ENCODE measurements at regions not wholly inside any gene's neighbourhood (a gene's known extent, or its start where the extent isn't known, plus 50 kb on each side); places are given as distances from the start of the nearest gene placed in this dataset.
"Not testable (repeated sequence)": the region's sequence is repeated elsewhere in the genome, so short reads cannot be mapped to it uniquely, and the experiment has no call there.

DNA sequence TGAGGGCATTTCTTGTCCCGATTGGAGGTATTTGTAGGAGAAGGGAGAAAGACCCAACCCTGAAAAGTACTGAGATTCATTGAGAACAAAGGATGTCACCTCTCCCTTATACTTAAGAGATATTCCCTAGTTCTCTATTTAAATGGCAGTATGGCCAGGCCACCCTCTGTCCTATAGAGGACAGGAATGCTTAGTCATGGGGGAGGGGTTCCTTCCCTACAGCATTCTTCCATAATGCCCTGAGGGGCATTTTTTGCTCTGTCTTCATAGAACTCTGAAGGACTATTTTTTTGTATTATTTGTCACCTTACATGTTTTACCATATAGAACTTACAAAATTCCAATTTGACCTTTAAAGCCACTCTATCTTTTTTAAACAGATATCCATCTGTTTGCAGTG lies 176.3 kb downstream of the TMEM161B start:
- DNase-seq (ENCODE audit: low read depth in 2 of 2): no peak

DNA sequence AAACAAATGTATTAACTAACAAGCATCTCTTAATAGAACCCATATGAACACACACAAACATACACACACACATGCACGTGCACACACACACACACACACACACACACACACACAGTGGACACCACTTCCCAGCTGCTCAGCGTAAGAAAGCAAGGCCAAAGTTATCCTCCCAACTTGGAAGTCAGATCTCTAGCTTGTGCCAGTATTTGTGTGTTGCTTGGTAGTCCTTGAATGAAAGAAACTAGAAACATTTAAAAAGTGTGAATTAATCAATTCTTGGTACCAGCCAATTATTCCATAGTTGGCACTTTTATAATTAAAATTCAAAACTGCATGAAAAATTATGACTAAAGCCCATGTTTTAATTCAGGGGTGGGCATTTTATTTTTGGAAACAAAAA lies 178.1 kb downstream of the TMEM161B start:
- DNase-seq (ENCODE audit: low read depth in 2 of 2): no peak

DNA sequence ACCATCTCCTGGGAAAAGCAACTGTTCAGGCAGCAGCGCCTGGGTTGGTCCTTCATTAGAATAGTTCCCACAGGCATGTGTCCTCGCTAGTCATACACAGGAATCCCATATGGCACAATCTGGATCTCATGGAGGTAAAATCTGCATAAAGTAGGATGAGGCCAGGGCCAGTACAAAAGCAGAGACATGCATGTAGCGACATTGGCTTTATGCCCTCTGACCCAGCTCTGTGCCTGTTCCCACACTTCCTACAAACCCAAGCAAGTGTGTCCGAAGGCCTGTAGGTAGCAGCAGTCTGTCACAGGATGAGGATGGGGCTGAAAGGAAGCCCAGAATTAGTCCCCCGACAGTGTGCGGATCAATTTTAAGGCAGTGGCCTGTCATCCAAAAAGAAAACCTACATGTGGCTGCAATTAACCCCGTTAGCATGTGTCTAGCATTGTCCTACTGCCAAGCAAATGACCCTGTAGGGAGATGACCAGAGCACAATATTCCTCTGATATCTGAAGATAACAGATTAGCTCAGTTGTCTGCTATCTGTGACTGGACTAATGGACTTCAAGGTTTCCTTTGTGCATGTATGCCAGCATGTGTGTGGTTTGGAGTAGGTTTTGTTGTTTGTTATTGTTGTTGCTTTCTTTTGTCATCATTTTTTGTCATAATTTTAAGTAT lies 178.8 kb downstream of the TMEM161B start:
- DNase-seq (ENCODE audit: low read depth in 2 of 2): no peak

DNA sequence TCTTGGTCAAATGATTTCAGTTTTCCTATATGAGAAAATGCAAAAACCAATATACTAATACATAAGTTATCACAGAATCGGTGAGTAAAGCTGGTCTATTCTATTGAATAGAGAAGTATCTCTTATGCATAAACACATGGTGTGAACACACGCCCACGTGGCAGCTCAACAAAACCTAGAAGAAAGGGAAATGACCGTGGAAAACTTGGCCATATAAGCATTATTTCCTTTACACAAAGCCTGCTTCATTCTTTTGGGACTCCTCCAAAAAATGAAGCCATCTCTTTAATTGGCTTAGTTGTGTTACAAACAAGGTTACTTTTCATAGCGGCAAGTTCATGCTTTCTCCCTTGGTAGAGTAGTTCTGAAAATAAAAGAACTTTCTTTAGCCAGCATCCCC lies 183.2 kb downstream of the TMEM161B start:
- DNase-seq (ENCODE audit: low read depth in 2 of 2): no peak

DNA sequence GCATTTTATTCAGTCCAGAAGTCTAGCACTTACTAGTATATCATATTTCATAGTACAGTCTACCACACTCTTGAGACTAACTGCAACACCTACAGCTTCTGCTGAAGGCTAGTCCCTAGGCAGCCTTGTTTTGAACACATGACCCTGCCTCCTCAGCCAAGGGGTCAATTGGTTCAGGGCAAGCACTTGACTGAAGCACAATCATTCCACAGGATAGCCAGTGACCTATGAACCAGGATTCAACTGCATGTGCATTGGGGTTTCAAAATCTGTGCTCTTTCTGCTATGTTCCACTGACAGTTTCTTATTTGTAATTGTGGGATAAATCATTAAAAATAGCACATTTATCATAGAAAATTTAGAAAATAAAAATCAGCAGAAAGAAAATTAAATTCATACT lies 186.8 kb downstream of the TMEM161B start:
- DNase-seq (ENCODE audit: low read depth in 2 of 2): no peak

DNA sequence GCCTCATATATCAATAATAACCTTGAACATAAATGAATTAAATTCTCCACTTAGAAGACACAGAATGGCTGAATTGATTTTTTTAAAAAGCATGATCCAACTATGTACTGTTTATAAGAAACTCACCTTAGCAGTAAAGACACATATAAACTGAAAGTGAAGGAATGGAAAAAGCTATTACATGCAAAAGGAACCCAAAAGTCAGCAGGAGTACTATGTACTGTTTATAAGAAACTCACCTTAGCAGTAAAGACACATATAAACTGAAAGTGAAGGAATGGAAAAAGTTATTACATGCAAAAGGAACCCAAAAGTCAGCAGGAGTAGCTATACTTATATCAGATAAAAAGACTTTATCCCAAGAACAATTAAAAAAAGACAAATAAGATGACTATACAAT lies 204.8 kb downstream of the TMEM161B start:
- no peak for DNase-seq (ENCODE audit: low read depth in 2 of 2)

DNA sequence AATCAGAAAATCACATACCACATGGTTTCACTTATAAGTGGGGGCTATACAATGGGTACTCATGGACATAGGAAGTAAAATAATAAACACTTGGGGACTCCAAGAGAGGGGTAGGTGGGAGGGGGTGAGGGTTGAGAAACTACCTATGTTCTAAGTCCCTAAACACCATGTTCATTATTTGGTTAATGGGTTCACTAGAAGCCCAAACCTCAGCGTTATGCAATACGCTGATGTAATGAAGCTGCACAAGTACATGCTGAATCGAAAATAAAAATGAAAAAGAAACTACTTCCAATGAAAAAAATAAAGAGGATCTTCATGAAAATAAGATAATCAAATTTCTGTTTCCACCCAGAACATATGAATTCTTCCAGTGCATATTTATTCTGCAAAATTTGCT lies 208.5 kb downstream of the TMEM161B start:
- no peak for DNase-seq (ENCODE audit: low read depth in 2 of 2)

DNA sequence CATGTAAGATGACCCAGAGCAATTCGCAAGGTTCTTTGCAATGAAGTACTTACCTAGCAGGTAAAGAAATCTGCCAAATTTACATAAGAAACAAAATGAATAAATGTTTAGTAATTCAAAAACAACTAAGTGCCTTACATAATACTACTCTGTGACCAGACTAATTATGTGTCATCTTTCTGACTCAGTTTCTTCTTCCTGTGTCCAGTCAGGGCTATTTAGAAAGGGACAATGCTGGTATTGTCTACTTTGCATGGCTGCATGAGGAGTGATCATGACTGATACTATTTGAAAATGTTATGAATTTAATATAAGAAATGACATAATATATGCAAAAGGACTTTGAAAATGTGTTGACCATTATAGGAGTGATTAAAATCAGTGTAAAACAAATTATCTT lies 210.0 kb downstream of the TMEM161B start:
- DNase-seq (ENCODE audit: low read depth in 2 of 2): no peak

DNA sequence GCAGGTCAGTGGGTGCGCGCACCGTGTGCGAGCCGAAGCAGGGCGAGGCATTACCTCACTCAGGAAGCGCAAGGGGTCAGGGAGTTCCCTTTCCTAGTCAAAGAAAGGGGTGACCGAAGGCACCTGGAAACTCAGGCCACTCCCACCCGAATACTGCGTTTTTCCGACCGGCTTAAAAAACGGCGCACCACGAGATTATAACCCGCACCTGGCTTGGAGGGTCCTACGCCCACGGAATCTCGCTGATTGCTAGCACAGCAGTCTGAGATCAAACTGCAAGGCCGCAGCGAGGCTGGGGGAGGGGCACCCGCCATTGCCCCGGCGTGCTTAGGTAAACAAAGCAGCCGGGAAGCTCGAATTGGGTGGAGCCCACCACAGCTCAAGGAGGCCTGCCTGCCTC lies 216.2 kb downstream of the TMEM161B start:
- not testable (repeated sequence) for DNase-seq (ENCODE audit: low read depth in 2 of 2)

DNA sequence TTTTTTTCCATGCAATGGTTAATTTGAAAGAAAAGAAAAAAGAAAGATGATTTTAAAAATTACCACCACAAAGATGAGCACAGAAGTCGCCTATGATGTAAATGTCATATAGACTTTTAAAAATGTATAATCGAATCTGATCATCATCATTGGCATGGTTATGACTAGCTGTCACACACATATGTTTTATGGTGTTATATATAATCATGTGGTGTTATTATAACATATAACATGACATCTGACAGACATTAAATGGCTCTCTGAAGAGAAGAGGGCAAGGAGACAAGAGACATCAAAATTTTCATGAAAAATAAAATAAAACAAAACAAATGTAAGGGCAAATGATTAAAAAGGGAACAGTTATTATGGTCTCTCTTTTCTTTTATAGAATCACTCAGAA lies 217.5 kb downstream of the TMEM161B start:
- no peak for DNase-seq (ENCODE audit: low read depth in 2 of 2)

DNA sequence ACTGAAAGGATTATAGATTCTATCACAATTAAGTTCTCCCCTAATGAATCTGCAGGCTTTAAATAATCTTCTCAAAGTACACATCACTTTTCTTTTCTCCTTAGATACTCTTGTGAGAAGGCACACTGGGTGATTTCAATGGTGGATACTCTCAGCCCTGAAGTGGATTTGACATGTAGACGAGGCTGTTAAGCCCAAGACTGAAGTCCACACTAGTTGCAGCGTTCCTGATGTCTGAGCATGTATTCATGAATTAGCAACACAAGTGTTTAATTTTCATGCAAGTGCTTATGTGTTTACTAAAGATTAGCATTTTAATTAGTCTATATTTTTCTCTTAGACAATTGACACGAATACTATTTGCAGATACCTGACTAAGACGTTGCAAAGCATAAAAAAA lies 218.9 kb downstream of the TMEM161B start:
- no peak for DNase-seq (ENCODE audit: low read depth in 2 of 2)

DNA sequence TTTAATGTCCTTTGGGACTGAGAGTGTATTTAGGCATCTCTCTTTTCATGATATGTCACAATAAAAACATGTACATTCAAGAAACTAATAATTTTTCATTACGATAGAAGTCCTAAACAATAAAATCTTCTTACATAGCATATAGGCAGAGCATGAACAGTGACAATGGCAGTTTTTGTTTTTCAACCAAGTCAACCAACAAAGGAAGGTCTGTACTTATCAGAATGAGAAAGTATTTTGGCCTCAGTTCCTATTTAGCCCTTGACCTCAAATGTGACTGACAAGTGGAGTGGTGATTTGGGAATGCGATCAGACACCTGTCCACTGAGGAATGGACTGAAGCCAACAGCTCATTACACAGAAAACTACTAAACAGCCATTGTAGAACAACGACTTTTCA lies 219.5 kb downstream of the TMEM161B start:
- no peak for DNase-seq (ENCODE audit: low read depth in 2 of 2)

DNA sequence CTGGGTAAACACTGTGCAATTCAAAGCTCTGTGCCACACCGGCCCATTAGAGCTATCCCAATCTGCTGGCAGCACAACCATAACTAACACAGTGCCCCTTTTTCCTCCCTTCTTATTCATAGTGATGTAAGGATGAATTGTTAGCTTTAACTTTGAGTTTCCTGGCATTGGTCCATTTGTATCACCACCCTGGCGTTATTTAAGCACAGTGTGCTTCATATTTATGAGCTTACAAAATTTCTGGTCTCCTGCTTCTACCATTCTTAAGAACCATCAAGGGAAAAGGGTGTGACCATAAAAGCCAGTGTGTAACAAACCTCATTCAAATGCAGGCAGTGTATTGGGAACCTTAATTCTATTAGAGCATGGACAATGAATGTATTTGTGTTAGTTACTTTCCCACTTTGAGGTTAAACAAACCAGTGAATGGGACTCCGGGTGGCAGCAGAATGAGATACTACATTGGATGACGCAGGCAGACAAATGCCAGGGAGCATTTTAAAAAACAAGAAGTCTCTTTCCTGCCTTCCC lies 222.6 kb downstream of the TMEM161B start:
- DNase-seq (ENCODE audit: low read depth in 2 of 2): no peak

DNA sequence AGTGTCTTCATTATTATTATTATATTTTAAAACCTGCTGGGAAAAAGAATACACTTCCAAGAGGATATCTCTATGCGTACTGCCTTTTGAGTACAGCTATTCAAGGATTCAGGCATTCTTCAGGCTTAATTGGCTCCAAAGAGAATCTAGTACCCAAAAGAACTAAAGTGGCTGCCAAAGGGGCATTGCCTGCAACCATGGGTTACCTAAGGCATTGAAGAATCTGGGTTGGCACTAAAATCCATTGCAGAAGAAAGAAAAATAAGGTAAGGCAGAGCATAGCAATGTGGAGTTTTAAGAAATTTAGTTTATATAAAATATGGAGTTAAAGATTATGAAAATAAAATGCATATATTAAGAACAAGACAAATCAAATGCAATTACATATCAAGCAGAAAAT lies 223.5 kb downstream of the TMEM161B start:
- no peak for DNase-seq (ENCODE audit: low read depth in 2 of 2)

DNA sequence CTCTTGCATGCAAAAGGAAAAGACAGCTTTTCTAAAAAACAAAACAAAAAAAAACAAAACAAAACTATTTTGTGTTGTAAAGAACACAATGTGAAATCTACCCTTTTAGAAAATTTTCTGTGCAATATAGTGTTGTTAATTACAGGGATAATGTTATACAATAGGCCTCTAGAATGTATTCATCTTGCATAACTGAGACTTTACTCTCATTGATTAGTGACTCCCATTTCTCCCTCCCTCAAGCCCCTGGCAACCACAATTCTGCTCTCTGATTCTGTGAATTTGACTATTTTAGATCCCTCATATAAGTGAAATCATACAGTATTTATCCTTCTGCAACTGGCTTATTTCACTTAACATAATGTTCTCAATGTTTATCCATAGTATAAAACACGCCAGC lies 234.1 kb downstream of the TMEM161B start:
- DNase-seq (ENCODE audit: low read depth in 2 of 2): no peak

DNA sequence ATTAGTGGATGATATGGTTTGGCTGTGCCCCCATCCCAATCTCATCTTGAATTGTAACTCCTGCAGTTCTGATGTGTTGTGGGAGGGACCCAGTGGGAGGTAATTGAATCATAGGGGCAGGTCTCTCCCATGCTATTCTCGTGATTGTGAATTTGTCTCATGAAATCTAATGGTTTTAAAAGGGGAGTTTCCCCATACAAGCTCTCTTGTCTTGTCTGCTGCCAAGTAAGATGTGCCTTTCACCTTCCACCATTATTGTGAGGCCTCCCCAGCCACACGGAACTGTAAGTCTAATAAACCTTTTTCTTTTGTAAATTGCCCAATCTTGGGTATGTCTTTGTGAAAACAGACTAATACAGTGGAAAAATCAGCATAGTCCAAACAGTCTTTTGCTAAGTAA lies 235.5 kb downstream of the TMEM161B start:
- DNase-seq (ENCODE audit: low read depth in 2 of 2): no peak

DNA sequence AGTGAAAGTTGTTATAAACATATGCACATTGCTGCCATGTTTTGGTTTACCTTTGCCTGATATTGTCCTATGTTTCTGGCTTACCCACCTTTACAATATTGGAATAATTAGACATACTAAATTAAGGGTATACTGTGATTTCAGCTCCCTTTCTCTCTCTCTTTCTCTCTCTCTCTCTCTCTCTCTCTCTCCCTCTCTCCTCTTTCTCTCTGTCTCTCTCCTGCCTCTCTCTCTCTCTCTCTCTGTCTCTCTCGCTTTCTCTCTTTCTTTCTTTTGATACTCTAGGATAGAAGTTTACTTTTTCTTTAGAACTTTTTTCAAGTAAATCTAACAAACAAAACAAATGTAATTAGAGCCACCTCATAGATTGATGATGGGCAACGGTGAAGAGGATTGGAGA lies 239.6 kb downstream of the TMEM161B start:
- no peak for DNase-seq (ENCODE audit: low read depth in 2 of 2)

DNA sequence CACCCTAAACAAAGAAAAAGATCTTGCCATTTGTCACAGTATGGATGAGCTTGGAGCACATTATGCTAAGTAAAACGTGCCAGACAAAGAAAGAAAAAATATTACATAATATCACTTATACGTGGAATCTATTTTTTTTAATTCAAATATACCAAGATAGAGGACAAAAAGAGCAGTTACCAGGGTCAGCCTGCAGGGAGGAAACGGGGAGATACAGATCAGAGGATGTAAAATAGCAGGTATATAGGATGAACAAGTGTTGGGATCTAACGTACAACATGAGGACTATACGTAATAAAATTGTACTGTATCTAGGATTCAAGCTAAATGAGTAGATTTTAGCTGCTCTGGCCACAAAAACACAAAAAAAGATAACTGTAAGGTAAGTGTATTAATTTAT lies 247.5 kb downstream of the TMEM161B start:
- DNase-seq (ENCODE audit: low read depth in 2 of 2): no peak

DNA sequence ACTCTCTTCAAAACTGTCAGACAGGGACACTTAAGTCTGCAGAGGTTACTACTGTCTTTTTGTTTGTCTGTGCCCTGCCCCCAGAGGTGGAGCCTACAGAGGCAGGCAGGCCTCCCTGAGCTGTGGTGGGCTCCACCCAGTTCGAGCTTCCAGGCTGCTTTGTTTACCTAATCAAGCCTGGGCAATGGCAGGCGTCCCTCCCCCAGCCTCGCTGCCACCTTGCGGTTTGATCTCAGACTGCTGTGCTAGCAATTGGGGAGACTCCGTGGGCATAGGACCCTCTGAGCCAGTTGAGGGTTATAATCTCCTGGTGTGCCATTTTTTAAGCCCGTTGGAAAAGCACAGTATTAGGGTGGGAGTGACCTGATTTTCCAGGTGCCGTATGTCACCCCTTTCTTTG lies 253.7 kb downstream of the TMEM161B start:
- DNase-seq (ENCODE audit: low read depth in 2 of 2): not testable (repeated sequence)

DNA sequence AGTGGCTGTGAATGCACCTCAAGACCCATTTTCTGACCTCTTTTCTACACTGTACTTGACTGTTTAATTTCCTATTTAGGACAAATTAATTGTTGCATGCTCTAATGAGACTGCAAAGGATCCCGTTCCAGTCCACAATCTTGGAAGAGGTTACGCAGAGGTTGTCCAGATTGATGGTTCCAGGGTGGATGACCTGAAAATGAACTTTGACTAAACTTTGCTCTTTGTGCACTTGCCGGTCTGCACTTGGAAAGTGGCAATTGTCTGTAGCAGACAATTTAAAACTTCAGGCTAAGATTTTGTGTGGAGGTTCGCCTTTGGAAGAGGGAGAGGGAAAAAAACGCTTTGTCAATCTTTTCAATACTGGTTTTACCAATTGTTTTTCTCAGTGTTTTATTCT lies 267.8 kb downstream of the TMEM161B start:
- DNase-seq (ENCODE audit: low read depth in 2 of 2): no peak

DNA sequence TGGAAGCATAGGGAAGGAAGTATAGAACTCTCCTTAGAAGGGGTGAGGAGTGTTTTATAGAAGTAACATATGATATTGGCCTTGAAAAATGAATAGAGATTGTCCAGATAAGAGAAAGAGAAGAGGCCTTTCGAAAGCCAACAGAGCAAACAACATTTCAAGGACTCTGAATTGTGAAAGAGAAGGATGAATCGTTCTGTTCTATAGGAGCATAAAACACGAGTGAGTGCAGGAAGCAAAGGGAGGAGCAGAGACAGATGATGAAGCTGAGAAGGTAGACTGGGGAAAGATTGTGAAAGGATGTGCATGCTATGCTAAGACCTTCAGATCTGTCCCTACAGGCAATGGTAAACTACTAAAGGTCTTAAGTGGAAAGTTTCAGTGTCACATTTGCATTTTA lies 271.0 kb downstream of the TMEM161B start:
- DNase-seq (ENCODE audit: low read depth in 2 of 2): no peak

DNA sequence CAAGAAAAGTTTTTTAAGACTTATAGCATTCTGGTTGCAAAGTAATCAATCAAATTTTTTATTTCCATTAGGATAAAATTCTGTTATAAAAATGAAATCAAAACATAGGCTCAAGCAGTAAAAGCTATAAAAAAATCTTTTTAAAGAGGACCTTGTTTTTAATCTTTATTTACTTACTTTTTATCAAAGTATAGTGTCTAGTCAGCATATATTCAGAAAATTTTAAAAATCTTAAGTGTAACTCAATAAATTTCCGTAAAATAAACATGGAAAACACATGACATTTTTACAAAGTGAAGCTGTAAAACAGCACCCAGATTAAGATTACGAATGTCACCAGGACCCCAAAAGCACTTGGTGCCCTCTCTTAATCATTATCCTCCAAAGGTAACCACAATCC lies 302.4 kb downstream of the TMEM161B start:
- no peak for DNase-seq (ENCODE audit: low read depth in 2 of 2)

DNA sequence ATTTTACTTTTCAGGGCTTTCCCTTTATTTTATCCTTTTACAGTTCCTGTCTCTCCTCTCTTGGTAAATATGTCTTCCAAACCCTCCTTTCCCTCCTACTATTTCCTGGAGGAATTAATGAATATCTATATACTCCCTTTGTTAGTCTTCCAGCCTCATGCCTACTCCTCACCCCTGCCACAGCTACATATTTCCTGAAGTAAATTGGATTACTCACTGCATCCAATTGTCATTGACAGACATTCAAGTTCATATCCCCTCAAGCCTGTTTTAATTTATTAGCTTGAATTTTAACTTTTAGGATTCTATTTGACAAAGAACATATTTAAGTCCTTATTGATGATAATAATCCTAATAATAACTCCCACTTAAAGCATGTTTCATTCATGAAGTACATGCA lies 314.5 kb downstream of the TMEM161B start:
- no peak for DNase-seq (ENCODE audit: low read depth in 2 of 2)

DNA sequence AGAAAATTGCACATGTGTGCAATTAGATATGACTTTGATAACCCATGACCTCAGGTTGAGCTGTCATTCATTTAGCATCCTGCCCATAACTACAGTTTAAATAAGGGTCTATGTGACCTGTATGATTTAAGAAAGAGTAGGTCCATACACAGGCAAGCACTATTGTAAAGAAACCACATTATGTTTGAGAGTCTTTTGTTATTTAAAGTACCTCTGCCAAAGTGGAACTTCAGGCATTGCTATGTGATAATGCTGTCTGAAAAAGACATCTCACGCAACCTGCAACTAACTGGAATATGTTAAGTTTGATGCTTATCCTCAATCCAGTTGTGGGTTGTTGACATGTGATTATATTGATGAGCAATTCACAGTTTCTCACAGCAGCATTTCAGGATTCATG lies 317.0 kb downstream of the TMEM161B start:
- DNase-seq (ENCODE audit: low read depth in 2 of 2): no peak

Measured in stimulated activated CD8-positive, alpha-beta memory T cell treated with anti-CD3 and anti-CD28 coated beads, Interleukin-15, amount 100 ng/mL, for 4 hours (primary cell).